ENCODE measurements at regions not wholly inside any gene's neighbourhood (a gene's known extent, or its start where the extent isn't known, plus 50 kb on each side); places are given as distances from the start of the nearest gene placed in this dataset.

DNA sequence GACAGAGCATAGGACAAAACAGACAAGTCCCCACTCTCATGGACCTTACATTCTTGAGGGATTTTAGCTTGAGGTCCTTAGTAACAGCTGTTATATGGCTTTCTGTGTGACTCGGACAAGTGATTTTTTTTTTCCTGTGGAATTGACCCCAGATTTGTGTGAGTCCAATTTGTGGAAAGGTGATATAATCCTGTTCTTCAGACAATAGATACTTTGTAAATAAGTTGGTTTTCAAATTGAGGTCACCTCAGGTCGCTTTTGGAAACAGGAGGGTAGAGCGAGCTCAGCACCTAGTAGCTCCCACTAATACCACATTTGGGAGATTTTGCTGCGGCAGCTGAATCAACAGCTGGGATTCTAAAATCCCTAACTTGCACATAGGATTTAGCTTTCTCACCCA, 1008.8 kb downstream of the ADGRL3 start:
- no peak for DNase-seq
- no peak for TF ChIP-seq POLR2AphosphoS5 (IDR thresholded peaks at IDR 0.05)
- no peak for TF ChIP-seq POLR2A (IDR thresholded peaks at IDR 0.05)
- TF ChIP-seq, protein P1, sequence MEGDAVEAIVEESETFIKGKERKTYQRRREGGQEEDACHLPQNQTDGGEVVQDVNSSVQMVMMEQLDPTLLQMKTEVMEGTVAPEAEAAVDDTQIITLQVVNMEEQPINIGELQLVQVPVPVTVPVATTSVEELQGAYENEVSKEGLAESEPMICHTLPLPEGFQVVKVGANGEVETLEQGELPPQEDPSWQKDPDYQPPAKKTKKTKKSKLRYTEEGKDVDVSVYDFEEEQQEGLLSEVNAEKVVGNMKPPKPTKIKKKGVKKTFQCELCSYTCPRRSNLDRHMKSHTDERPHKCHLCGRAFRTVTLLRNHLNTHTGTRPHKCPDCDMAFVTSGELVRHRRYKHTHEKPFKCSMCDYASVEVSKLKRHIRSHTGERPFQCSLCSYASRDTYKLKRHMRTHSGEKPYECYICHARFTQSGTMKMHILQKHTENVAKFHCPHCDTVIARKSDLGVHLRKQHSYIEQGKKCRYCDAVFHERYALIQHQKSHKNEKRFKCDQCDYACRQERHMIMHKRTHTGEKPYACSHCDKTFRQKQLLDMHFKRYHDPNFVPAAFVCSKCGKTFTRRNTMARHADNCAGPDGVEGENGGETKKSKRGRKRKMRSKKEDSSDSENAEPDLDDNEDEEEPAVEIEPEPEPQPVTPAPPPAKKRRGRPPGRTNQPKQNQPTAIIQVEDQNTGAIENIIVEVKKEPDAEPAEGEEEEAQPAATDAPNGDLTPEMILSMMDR (IDR thresholded peaks at IDR 0.05 in 8 of 11, conservative IDR thresholded peaks at IDR 0.05 in 3 of 11), result no peak
- Histone ChIP-seq H3K36me3 (no peaks in the 10 kb centered on the region), H3K9me3 (peaks cover 0 to 4% (median 0%) of the 10 kb centered on the region in 8 donors), H3K4me3 (no peak overlapping the region), H3K27me3 (replicated peaks in 1 of 7) (no peaks in the 10 kb centered on the region), H3K4me1 (no peaks in the 10 kb centered on the region), H3K27ac (no peak overlapping the region)
- 80 to 93% (median 86%) methylated on average over 4 of the region's 4 CpGs for WGBS, 5 donors
- intact Hi-C loops (cut with DNase I; ENCODE audit: low total_unique reads), result no loop called here

DNA sequence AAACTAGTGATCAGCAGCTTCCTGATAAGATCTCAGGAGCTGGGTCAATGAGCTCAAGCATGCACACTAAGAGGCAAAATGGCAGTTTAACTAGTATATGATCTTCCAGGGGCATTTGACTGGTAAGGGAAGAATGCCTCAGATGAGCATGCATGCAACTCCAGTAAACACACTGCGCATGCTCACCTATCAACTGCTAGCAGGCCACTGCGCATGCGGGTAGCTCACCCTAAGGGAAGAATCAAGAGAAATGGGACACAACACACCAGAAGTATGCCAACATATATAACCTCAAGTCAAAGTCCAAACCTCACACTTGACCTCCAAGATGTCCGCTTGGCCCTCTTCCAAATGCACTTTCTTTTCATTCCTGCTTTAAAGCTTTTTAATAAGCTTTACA, 1004.0 kb downstream of the ADGRL3 start:
- Histone ChIP-seq H3K4me1 (no peaks in the 10 kb centered on the region), H3K4me3 (no peak overlapping the region), H3K27ac (no peak overlapping the region), H3K27me3 (replicated peaks in 1 of 7) (no peaks in the 10 kb centered on the region), H3K36me3 (no peaks in the 10 kb centered on the region), H3K9me3 (peaks cover 0 to 4% (median 0%) of the 10 kb centered on the region in 8 donors)
- TF ChIP-seq, protein P1 (IDR thresholded peaks at IDR 0.05 in 8 of 11, conservative IDR thresholded peaks at IDR 0.05 in 3 of 11), result no peak
- TF ChIP-seq POLR2AphosphoS5 (IDR thresholded peaks at IDR 0.05) (no peak), POLR2A (IDR thresholded peaks at IDR 0.05) (no peak)
- DNase-seq, result no peak
- intact Hi-C loops (cut with DNase I; ENCODE audit: low total_unique reads), result no loop called here
- 90 to 96% (median 94%) methylated on average over 4 of the region's 4 CpGs for WGBS, 5 donors

DNA sequence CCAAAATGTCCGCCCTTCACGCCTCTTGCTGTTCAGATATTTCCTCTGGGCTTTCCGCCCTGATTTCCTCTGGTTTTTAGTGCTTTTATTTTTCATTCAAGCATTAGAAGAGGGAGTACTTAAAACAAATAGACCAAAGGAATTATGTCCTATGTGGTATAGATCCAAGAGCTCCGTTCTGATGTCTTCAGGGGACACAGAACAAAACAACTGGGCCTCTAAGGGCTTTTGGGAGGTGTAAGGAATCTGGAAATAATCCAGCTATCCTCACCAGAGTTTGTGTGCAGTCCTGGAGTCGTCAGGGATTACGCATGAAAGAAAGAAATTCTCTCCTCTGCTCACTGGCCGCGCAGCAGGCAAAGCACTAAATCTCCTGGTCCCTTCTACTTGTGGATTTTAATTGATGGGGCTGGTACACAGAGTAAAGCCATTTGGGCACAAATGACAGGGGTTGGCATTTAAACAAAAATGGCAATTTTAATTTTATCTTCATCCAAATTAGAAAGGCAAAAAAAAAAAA, 999.2 kb downstream of the ADGRL3 start:
- no peak for DNase-seq
- intact Hi-C loops (cut with DNase I; ENCODE audit: low total_unique reads), result no loop called here
- Histone ChIP-seq H3K9me3 (peaks cover 0 to 11% (median 0%) of the 10 kb centered on the region in 8 donors), H3K27me3 (replicated peaks in 1 of 7) (no peaks in the 10 kb centered on the region), H3K4me1 (no peaks in the 10 kb centered on the region), H3K27ac (no peak overlapping the region), H3K36me3 (no peaks in the 10 kb centered on the region), H3K4me3 (no peak overlapping the region)
- TF ChIP-seq POLR2AphosphoS5 (IDR thresholded peaks at IDR 0.05) (no peak), POLR2A (IDR thresholded peaks at IDR 0.05) (no peak)
- TF ChIP-seq, protein P1 (IDR thresholded peaks at IDR 0.05 in 8 of 11, conservative IDR thresholded peaks at IDR 0.05 in 3 of 11), result no peak
- 77 to 87% (median 79%) methylated on average over 8 of the region's 8 CpGs for WGBS, 5 donors

DNA sequence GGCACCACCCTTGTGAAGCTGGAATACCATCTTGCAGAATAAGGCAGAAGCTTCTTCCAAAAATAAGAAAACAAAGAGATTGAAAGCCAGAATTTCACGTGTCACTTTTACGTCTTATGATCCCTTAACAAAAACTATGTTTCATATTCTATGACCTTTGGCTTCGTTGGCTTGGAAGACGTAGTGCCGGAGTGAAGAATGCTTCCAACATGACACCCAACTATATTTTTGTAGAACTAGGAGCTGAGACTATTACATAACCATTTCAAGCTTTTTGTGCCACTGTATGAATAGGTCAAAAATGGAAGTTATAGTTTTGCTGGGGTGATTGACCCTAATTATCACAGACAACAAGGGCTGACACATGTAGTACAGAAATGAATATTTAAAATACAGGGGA, 996.2 kb downstream of the ADGRL3 start:
- TF ChIP-seq, protein P1 (IDR thresholded peaks at IDR 0.05 in 8 of 11, conservative IDR thresholded peaks at IDR 0.05 in 3 of 11), result no peak
- TF ChIP-seq POLR2AphosphoS5 (IDR thresholded peaks at IDR 0.05) (no peak), POLR2A (IDR thresholded peaks at IDR 0.05) (no peak)
- no peak overlapping the region for H3K4me3 ChIP-seq
- peaks cover 0 to 11% (median 2%) of the 10 kb centered on the region in 8 donors for H3K9me3 ChIP-seq
- intact Hi-C loops (cut with DNase I; ENCODE audit: low total_unique reads), result no loop called here
- no peaks in the 10 kb centered on the region for H3K27me3 ChIP-seq (replicated peaks in 1 of 7)
- 86 to 92% (median 91%) methylated on average over 5 of the region's 5 CpGs for WGBS, 5 donors
- no peaks in the 10 kb centered on the region for H3K36me3 ChIP-seq
- H3K4me1 ChIP-seq, result no peaks in the 10 kb centered on the region
- H3K27ac ChIP-seq, result no peak overlapping the region
- DNase-seq, result no peak
